DOHH2 (cell line): ENCODE measurements at regions not wholly inside any gene's neighbourhood (a gene's known extent, or its start where the extent isn't known, plus 50 kb on each side); places are given as distances from the start of the nearest gene placed in this dataset.

Experiments
- CTCF ChIP-seq: fragments of 200-600 bp; sonication (generic); IDR thresholded peaks from one replicate; pipeline ENCODE4 v1.5.1; 2014; ENCODE audit warnings: antibody characterized with exemption, mild to moderate bottlenecking, low read depth, low read length; ENCODE audit not compliant: poor library complexity, severe bottlenecking
- EZH2phosphoT487 ChIP-seq: fragments of 200-600 bp; sonication (generic); IDR thresholded peaks from 2 replicates; pipeline ENCODE4 v1.6.1; 2017; ENCODE audit warnings: borderline replicate concordance, mild to moderate bottlenecking, antibody characterized with exemption, low read length, moderate library complexity, mixed read lengths

DNA sequence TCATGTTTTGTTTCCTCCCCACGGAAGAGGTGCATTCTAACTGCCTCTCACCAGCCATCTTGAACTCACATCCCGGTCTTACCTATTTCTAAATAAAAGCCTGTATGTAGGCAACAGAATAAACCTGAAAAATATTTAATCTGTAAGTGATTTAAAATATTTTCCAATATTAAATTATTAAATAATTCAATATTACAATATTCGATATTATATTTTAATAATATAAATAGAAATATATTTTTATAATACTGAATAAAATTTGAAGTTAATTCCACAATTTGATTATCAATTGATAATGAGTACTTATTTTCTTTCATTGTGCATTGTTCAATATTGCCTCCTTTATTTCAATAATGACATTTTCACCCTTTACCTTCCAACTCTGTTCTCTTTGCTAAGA lies 404.4 kb downstream of the CYLC2 start:
- no peak for TF ChIP-seq CTCF
- no peak for TF ChIP-seq EZH2phosphoT487
